Sigmoid colon (tissue), 6 donors: ENCODE measurements at regions not wholly inside any gene's neighbourhood (a gene's known extent, or its start where the extent isn't known, plus 50 kb on each side); places are given as distances from the start of the nearest gene placed in this dataset.
A peak's percentile ranks its signal among the peaks of the same experiment; 100 is the strongest.

Experiments
- DNase-seq: peaks from one replicate; pipeline ENCODE4 v3.0.0-alpha.2; 2019
- H3K27ac ChIP-seq, 4 donors: fragments of 200-600 bp; sonication (generic); one replicate each; pipeline ENCODE4 v1.5.1; 2016 to 2019; ENCODE audit warnings: mild to moderate bottlenecking in 1 of 4
- H3K27me3 ChIP-seq, 3 donors: fragments of 200-600 bp; sonication (generic); one replicate each; pipeline ENCODE4 v1.5.1; 2019; ENCODE audit warnings: mild to moderate bottlenecking in 1 of 3
- H3K36me3 ChIP-seq, 4 donors: fragments of 200-600 bp; sonication (generic); one replicate each; pipeline ENCODE4 v1.5.1; 2016 to 2019
- H3K4me1 ChIP-seq, 4 donors: fragments of 200-600 bp; sonication (generic); one replicate each; pipeline ENCODE4 v1.5.1; 2017 to 2019
- H3K4me3 ChIP-seq, 4 donors: fragments of 200-600 bp; sonication (generic); one replicate each; pipeline ENCODE4 v1.5.1; 2017 to 2019; ENCODE audit warnings: mild to moderate bottlenecking in 2 of 4, moderate library complexity in 1 of 4
- H3K9me3 ChIP-seq, 4 donors: fragments of 200-600 bp in 3 of 4; sonication (generic) in 3 of 4; one replicate each; pipeline versions ENCODE4 v1.5.1 to v1.6.1; 2013 to 2019
- CTCF ChIP-seq, 4 experiments: fragments of 450-650 bp in 3 of 4; fragments of 200-600 bp in 1 of 4; IDR thresholded peaks; one replicate each; pipeline ENCODE4 v1.5.1; 2016 to 2019; ENCODE audit warnings: antibody characterized with exemption in 4 of 4, mild to moderate bottlenecking in 3 of 4, moderate library complexity in 2 of 4
- EP300 ChIP-seq, 4 donors: sonication (generic); formaldehyde crosslinking; IDR thresholded peaks; one replicate each; pipeline ENCODE4 v1.6.1; 2017; ENCODE audit warnings: antibody characterized with exemption in 4 of 4
- POLR2A ChIP-seq, 2 donors: fragments of 450-650 bp; IDR thresholded peaks; one replicate each; pipeline ENCODE4 v1.6.1; 2016; ENCODE audit warnings: antibody characterized with exemption in 2 of 2, mild to moderate bottlenecking in 2 of 2, moderate library complexity in 2 of 2
- POLR2AphosphoS5 ChIP-seq, 4 donors: sonication (generic); formaldehyde crosslinking; IDR thresholded peaks; one replicate each; pipeline ENCODE4 v1.6.1; 2017; ENCODE audit warnings: antibody characterized with exemption in 4 of 4
- WGBS, 2 donors: extraction: QIAGEN DNeasy Blood & Tissue Kit; methylation state at CpG; one replicate each; pipeline ENCODE4 v1.1.7; 2013; 5-methylcytosine and 5-hydroxymethylcytosine counted together
- intact Hi-C: fragments of 100-400 bp; cut with DNase I; formaldehyde crosslinking; loops from one replicate; pipeline ENCODE4 v1.15.1; 2023
- donor health status: healthy with polysubstance abuse.
- donor health status: healthy.

- no peaks in the 10 kb centered on the region for H3K27me3 ChIP-seq
- intact Hi-C loops, result no loop called here
Measured at GRCh38 chr12:105839629-105840127, 299.1 kb downstream of the NUAK1 start.

GRCh38 chr12:105840384-105840783, 298.4 kb downstream of the NUAK1 start:
- no peak overlapping the region for H3K27ac ChIP-seq
- intact Hi-C loops, result no loop called here
- no peak for DNase-seq
- no peaks in the 10 kb centered on the region for H3K27me3 ChIP-seq
- no peaks in the 10 kb centered on the region for H3K36me3 ChIP-seq
- no peak overlapping the region for H3K4me3 ChIP-seq
- 76 to 88% methylated on average over 4 of the region's 4 CpGs for WGBS, 2 donors
- TF ChIP-seq POLR2AphosphoS5 (IDR thresholded peaks at IDR 0.05), result no peak
- no peak for TF ChIP-seq POLR2A (IDR thresholded peaks at IDR 0.05)
- no peak for TF ChIP-seq EP300 (IDR thresholded peaks at IDR 0.05)
- TF ChIP-seq CTCF (IDR thresholded peaks at IDR 0.05), result no peak
- no peaks in the 10 kb centered on the region for H3K9me3 ChIP-seq
- no peaks in the 10 kb centered on the region for H3K4me1 ChIP-seq

More at GRCh38 chr12:105839629-105840127, 299.1 kb downstream of the NUAK1 start:
- H3K36me3 ChIP-seq, result no peaks in the 10 kb centered on the region
- no peaks in the 10 kb centered on the region for H3K4me1 ChIP-seq
- TF ChIP-seq CTCF (IDR thresholded peaks at IDR 0.05), result no peak
- TF ChIP-seq EP300 (IDR thresholded peaks at IDR 0.05), result no peak
- no peak for TF ChIP-seq POLR2AphosphoS5 (IDR thresholded peaks at IDR 0.05)
- TF ChIP-seq POLR2A (IDR thresholded peaks at IDR 0.05), result no peak
- WGBS, 2 donors, result 94 to 95% methylated on average over 4 of the region's 4 CpGs
- DNase-seq, result no peak
- H3K27ac ChIP-seq, result no peak overlapping the region
- H3K9me3 ChIP-seq, result no peaks in the 10 kb centered on the region
- H3K4me3 ChIP-seq, result no peak overlapping the region

DNA sequence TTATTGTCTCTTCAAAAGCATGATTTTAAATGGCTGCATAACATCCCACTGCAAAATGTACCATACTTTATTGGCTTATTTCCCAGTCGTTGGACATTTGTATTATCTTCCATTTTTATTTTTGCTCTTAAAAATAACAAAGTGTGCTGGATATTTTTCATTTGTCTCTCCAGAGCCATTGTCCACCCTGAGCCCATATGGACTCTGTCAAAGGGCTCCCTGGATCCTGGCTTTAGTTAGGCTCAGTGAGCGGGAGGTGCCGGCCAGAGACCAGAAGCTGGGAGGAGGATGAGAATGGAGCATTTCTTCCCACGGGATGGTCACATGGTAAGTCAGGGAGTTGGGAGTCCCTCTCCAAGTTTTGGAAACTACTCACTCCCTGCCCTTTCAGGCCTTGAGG, 296.9 kb downstream of the NUAK1 start:
- peak; percentile 73 for DNase-seq
- H3K4me1 ChIP-seq, result no peaks in the 10 kb centered on the region
- TF ChIP-seq POLR2A (IDR thresholded peaks at IDR 0.05) (no peak), EP300 (IDR thresholded peaks at IDR 0.05) (no peak), CTCF (IDR thresholded peaks at IDR 0.05) (no peak), POLR2AphosphoS5 (IDR thresholded peaks at IDR 0.05) (no peak)
- no peaks in the 10 kb centered on the region for H3K9me3 ChIP-seq
- 68 to 74% methylated on average over 4 of the region's 4 CpGs for WGBS, 2 donors
- H3K27ac ChIP-seq, result no peak overlapping the region
- no peaks in the 10 kb centered on the region for H3K27me3 ChIP-seq
- intact Hi-C loops, result no loop called here
- no peak overlapping the region for H3K4me3 ChIP-seq
- H3K36me3 ChIP-seq, result no peaks in the 10 kb centered on the region

GRCh38 chr12:105843561-105843960, 295.2 kb downstream of the NUAK1 start:
- Histone ChIP-seq H3K4me1 (no peaks in the 10 kb centered on the region), H3K27ac (no peak overlapping the region), H3K4me3 (no peak overlapping the region), H3K27me3 (no peaks in the 10 kb centered on the region), H3K9me3 (no peaks in the 10 kb centered on the region), H3K36me3 (no peaks in the 10 kb centered on the region)
- intact Hi-C loops, result no loop called here
- no peak for DNase-seq
- 76 to 78% methylated on average over 2 of the region's 2 CpGs for WGBS, 2 donors
- TF ChIP-seq EP300 (IDR thresholded peaks at IDR 0.05) (no peak), CTCF (IDR thresholded peaks at IDR 0.05) (no peak), POLR2AphosphoS5 (IDR thresholded peaks at IDR 0.05) (no peak), POLR2A (IDR thresholded peaks at IDR 0.05) (no peak)
